ENCODE measurements at regions not wholly inside any gene's neighbourhood (a gene's known extent, or its start where the extent isn't known, plus 50 kb on each side); places are given as distances from the start of the nearest gene placed in this dataset.

DNA sequence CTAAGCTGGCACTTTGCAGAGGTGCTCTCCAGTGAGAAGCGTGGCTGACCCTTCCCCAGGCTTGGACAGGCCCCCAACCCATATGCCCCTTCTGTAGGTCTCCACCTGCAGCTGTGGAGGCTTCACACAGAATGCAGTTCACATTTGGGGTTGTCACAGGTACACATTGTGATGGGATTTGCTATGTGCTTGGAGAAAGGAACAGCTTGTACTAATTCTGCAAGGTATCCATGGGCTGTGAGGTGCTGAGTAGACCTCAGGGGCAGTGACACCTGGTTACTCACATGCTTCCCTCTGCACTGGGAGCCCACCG lies 188.9 kb downstream of the CXCL12 start:
- no peak for DNase-seq

DNA sequence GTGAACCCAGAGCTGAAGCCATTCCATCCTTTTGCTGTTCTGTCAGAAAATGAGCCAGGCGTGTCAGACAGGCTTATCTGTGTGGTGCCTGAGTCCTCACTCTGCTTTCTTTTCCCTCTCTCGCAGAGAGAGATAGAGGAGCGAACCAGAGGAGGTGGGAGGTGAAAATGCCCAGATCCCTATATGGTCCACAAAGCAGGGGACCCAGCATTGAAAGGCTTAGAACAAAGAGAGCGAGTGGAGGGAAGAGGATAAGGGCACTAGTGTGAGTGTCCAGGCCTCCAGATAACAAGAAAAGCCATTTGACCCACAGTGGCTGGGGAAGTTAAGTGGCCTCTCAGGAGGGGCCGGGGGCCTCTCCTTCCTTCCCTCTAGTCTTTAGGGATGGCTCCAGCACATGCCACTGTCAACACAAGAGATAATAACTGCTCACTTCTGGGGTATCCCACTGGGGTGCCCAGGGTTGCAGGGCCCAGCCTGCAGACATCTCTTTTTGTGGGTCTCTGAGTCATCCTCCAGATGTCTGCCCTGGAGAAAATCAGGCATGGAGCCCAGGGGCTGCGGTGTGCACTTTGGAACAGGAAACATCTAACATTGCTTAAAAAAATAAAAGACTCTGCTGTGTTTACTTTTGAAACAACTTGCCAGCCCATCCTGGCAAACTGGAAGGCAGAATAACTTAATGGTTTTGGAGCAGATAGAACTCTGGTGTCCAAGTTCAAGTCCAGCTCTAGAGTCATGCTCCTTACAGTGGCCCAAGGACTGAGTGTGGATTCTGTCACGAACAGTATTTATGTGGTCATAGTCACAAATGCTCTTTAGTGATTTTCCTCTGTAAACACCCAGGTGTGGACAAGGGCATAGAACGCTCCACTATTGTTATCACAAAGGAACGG lies 189.5 kb downstream of the CXCL12 start:
- DNase-seq = peak; percentile 86

DNA sequence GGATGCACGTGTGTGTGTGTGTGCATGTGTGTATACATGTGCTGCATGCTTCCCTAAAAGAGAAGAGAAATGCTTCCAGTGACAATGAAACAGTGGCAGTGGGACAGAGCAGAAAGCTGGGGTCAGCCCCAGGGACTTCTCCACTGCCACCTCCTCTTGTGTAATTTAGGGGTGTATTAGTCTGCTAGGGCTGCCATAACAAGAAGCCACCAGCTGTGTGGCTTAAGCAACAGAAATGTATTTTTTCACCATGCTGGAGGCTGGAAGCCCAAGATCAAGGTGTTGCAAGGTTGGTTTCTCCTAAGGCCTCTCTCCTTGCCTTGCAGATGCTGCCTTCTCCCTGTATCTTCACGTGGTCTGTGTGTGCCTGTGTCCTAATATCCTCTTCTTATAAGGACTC lies 190.5 kb downstream of the CXCL12 start:
- DNase-seq = no peak

DNA sequence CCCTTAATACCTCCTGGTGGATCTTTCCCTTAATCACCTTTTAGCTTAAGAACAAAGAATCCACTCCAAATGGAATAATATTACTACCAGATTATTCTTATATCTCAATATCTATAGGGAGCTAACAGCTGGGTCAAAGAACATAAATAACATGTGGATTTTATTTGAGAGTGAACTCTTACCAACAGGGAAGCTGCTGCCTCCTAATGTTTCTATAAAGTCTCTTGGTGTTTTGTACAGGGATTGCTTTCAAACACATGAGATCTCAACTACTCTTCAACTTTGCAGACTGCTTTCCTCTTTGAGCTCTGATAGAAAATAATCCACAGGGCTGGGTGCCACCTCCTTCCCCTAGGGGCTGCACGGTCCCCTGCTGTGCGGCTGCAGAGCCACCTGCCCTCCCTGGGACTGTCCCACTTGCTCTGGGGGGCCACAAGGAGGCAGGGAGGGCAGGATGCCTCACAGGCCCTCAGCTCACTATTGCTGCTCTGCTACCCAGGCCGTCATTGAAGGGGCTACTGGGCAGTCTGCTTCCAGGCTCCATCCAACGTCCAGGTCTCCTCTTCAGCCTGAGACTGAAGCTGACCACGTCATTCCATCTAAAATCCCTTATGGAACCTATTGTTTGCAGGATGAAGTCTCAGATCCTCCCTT lies 191.2 kb downstream of the CXCL12 start:
- no peak for DNase-seq

DNA sequence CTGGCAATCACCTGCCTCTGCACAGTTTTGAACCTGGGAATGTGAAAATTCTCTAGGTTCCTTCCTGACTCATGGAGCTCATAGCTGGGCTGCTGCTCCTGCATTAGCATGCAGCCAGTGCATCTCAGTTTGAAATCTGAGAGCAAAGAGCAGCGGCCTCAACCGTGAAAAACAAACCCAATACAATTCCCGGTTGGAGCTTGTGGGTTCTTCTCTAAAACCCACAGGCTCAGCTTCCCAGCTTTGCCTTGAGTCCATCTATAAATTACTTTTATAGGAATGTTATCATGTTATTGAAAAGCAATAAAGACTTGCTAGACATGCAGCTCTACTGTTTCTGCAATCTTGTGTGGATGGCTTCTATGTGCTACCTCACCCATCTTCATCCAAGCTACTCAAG lies 191.7 kb downstream of the CXCL12 start:
- DNase-seq = no peak

DNA sequence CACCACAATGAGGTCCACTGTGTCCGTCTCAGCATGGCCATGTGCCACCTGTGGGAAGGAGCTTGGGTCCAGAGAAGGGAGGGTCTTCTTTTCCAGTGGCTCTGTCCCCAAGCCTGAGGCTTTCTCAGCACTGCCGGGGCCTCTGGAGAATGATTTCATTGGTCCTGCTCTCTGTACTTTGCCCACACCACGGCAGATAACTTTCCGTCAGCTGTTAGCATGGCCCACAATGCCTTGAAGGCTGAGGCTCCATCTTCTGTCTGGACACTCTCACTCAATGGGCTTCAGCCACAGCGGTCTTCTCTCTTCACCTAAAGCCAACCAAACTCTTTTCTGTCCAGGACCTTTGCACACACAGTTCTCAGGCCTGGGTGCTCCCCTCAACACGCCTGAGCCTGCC lies 192.5 kb downstream of the CXCL12 start:
- no peak for DNase-seq

DNA sequence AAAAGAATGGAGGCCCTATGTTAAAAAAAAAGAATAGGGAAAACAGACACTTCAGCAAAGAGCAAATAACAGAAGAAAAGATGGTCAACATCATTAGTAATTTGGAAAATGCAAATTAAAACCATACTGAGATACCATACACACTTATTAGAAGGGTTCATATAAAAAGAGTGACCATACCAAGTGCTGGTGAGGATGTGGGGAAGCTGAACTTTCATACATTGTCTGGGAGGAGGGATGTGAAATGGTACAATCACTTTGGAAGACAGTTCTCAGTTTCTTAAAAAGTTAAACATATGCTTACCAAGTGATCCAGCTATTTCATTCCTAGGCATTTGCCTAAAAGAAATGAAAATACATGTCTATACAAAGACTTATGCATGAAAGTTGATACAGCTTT lies 194.4 kb downstream of the CXCL12 start:
- DNase-seq = no peak

DNA sequence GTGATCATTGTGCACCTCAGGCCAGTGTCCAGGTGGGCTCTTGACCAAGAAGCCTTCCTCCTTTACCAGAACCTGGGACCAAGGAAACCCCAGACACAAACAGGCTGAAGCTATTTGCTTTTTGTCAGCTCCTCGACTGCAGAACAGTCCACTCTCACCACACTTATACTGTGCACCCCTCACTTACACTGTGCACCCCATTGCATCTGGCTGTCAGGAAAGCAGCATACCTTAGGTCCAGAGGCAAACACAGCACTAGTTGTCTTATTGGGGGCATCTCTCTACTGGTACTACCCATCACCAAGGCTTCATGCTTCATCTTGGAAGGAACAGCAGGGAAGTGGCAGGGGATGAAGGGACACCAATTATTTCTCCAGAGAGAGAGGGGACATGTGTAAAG lies 198.1 kb downstream of the CXCL12 start:
- DNase-seq = no peak

DNA sequence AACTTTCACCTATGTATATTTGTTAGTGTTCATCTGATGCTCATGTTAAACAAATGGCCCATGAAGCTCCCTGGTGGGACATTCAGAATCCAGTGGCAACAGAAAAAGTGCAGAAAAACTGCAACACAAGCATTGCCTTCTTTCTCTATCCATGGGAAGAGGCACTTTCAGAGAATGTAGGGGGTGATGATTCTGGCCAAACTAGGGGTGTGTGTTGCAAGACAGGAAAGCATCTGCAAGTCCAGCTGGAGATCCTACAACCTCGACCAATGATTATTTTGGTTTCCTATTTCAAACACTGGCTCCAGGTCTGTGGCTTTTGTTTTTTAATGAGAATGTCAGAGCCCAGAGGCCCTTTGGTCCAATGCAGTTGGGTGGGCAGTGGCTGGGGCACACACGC lies 198.7 kb downstream of the CXCL12 start:
- DNase-seq = no peak

DNA sequence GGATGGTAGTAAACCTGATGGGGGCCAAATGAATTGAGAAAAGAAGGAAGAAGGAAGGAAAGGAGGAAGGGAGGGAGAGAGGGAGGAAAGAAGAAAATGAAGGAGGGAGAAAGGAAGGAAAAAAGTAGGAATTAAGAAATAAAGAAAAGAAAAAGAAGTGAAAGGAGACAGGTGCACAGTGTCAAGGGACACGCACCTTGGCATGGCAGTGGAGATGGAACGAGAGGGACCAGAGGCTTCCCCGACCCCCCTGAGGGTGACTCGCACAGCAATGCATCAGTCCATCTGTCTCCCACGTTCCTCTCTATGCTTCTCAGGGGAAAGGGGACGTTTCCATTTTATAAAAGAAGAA lies 199.6 kb downstream of the CXCL12 start:
- no peak for DNase-seq

DNA sequence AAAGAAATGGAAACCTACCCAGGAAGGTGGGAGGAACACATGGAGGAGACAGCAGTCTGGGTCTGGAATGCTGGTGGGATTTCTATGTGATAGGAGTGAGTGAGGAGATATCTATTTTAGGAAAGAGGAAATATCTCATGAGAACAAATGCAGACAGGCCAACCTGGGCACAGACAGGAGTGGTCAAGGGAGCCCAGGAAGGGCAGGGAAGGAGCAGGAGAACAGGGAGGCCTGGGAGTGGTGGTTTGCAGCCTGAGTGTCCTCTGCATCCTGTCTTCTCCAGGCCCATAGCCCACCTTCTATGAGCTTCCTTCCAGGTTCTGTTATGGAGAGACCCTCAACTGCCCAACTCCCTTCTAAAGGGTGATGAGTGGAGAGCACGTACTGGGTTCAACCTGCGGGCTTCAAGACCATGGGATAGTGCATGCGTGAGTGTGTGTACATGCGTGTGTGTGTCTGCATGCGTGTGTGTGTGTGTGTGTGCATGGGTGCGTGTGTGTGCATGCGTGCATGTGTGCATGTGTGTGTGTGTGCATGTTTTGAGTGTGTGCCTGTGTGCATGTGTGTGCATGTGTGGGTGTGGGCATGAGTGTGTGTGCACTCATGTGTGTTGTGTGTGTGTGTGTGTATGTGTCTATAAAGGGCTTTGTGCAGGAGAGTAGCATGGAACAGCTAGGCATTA lies 200.1 kb downstream of the CXCL12 start:
- DNase-seq = no peak

DNA sequence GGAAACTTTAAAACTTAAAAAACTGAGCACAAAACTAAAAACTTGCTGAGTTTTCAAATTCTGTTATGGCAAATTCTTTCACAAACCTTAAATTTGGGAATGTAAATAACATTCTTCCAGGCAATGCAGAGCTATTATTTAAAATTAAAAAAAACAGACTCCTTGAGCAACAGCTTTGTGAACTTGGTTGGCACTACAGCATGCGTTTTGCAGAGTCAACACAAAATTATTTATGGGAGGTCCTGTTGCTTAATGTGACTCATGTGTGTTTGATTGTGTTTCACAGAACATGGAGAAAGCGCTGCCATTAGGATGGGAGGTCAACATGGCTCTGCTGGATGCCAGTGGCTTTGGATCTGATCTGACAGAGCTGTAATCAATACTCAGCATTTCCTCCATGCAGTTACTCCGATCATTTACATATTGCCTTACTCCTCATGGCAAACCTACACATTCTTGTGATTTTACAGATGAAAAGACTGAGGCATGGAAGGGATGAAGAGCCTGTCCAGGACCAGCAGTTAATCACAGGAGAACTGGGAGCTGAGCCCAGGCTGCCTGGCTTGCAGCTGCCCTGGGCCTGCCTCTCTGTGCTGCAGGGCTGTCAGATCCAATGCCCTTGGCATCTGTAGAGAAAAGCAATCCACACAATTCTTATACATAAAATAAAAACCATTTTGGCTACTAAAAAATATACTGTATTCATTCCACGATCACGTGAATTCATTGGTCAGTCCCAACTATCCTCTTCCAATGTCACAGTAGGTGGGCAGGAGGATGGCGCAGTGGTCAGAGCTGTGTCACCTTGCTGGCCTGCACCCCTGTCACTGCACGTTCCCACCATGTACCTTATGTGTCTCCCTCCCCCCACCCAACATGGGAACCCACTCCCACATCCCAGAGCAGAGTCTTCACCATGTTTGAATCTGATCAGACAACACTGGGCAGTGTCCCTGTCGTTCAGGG lies 200.9 kb downstream of the CXCL12 start:
- no peak for DNase-seq

DNA sequence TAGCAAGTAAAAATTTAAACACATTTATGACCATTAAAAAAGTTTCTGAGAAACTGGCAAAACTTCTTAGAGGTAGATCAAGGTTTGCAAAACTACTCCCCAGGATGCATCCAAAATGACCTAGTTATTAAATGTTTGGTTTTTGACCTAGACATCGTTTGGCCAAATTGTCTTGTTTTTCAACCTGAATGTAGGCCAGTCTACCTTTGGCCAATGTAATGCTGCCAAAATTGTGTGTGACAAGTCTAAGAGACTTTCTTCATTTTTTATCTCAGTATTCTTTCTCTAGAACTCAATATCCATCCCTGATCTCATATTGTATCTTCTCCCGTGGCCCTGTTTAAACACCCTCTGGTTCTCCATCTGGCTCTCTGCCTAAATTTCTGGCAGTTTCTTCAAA lies 202.0 kb downstream of the CXCL12 start:
- DNase-seq = no peak

DNA sequence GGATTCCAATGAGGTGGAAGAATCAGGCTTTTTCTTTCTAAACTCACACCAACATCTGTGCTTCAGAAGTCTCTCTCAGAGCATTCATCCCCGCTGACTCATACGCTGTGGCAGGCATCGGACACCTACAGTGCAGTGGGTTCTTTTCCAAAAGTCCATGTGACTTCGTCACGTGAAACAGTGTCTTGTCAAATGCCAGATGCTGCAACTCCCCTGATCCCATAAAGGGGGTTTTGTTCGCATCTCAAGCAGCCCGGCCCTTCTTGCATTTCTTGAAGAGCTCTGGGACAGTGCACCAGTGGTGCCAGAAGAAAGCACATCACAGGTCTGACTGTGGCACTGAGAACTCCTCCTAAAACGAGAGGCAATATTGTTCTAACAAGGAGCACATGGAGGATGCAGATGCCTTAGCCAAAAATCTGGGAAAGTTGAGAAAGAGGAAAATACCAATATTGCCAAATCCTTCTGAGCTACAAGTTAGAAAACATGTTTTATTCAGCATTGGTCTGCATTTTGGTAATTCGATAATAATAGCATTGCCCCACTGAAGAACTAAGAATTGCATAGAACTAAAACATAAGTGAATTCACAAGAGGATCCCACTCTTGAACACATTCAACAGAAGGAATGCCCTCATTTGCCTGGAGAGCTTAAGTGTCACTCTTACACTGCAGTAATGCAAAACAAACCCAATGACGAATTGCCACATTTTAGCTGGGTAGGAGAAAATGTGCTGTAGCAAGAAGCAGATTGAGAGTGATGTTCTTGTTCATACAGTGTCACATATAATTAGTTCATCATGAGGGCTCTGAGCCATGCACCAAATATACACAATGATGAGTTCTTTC lies 204.4 kb downstream of the CXCL12 start:
- peak; percentile 47 for DNase-seq

DNA sequence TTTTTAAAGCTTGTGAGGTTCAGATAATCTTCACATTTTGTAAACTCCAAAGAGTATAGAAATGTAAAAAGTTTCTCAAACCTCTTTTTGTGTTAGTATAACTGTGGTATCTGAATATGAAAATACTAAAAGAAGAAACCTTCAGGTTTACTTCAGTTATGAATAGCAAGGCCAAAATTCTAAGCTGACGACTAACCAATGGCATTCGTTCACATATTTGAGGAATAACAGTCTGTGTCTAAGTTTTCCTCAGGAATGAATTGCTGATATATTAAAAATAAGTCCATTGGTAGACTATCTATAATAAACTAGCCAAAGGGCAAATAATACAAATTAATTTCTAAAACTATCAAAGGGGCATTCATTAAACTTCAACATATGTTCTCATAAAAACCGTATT lies 206.0 kb downstream of the CXCL12 start:
- DNase-seq = no peak

DNA sequence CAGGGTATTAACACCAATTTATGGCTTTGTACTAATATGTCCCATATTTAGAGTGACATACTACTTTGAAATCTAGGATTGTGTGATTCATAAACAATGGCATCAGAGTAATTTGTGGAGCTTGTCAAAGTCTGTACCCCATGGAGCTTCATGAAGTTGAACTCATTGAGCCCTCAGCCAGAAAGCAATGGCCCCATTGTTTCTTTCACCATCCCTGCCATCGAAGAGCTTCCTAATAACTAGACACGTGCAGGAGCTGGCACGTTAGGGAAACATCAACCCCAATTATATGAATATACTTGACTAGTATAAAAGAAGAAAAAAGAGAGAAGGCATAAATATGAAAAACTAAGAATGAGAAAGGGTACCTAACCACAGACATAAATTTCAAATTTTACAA lies 206.6 kb downstream of the CXCL12 start:
- no peak for DNase-seq

DNA sequence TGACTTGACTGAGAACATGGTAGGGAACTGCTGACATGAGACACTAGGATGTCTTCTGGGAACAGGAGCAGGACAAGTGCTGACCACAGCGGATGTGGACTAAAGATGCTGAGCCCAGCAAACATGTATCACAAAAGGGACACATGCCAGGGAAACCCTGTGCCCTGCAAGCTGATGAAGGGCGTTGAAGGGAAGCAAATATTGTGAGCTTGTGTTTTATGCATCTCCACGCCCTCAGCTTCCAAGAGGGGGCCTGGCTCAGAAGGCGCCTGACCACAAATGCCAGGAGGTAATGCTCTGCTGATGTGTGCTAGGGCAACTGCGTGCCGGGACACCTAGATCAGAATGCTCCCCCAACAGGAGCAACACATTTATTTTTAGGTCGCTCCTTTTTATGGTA lies 207.3 kb downstream of the CXCL12 start:
- no peak for DNase-seq

DNA sequence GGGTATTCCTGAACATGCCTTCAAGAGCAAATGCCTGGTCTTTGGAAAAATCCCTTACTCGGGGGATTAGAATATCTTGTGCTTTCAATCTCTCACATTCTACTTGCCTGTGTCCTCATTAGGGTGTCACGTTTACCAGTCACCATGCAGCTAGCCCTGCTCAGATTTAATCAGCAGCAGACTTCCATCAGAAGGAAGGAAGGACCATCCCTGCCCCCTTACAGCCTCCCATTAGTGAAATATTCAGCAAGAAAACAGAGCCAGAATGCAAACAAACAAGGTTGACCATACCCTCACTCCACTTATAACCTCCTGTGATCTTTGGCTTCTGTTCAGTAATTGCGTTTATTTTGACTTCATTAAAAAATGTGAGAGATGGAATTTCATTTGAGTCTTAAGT lies 208.6 kb downstream of the CXCL12 start:
- DNase-seq = no peak

DNA sequence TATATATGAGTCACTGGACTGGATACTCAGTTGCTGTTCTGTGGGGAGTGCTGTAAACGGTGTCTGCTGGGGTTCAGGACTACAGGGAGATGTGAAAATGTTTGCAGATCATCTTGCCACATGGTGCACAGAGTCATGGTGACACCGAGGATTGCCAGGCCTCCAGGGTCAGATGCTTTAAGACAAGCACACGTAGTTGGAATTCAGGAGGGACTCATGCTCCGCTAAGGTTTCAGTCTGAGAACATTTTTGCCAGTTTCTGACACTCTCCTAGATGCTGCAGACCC lies 211.3 kb downstream of the CXCL12 start:
- no peak for DNase-seq

DNA sequence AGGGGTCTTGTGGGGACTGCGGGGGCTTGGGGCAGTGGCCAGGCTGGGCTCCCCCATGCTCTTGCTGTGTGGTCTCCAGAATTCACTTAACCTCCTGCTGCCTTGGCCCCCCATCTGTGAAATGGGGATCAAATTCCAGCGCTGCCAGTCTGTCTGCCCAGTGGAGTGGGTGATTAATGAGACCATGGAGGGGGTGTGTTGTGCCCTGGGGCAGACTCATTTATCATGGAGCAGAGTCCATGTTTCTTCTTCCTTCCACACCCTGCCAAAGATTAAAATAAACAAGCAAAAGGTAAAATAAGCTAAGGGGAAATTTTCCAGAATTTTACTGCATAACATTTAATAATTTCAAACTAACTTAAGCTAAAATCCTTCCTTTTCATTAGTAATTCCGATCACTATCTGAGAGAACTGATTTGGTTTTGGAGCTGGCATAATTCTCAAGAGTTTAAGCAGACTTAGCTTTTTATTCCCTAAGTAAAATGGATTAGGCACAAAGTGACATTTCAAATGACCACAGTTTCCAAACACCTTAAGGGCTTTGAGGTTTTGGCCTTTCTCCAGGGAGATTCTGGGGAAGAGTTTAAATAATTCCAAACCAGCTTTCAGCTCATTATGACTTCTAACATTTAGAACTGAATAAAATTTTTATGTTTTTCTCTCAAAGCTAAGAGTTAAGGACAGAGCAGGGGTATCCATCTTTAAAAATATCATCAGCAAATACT lies 211.9 kb downstream of the CXCL12 start:
- no peak for DNase-seq

DNA sequence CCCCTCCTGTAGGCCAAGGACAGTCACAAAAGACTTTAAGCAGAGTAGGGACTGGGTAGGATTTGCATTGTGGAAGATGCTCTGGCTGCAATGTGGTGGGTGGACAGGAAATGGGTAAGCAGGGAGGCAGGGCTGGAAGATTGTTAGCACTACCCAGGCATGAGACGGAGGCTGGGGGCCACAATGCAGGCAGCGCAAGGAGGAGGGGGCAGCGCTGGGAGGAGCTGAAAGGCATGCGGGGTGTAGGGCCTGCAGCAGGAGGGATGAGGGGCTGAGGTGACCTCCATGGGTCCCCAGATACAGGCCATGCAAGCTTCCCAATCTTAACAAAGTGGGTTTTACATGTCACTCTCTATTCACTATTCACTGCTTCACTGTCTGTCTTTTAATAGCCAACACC lies 213.1 kb downstream of the CXCL12 start:
- DNase-seq = no peak

DNA sequence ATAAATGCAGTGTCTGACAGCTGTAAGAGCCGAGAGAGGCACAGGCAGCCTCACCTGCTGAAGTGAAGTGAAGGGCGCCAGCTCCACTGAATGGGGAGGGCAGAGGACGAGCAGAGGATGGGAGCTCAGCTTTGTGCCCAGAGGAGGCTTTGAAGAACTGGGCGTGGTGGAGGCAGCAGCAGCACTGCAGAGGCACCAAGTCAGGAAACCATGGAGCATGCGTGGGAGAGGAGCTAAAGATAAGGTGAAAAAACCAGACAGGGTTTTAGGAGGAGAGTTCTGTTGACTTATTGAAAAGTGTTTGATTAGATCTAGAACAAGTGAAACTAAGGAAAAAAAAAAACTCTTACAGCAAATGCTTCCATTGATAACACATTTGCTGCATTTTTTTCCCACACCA lies 216.4 kb downstream of the CXCL12 start:
- DNase-seq = no peak
